Fibroblast of lung (primary cell): ENCODE measurements at regions not wholly inside any gene's neighbourhood (a gene's known extent, or its start where the extent isn't known, plus 50 kb on each side); places are given as distances from the start of the nearest gene placed in this dataset.

Experiments
- EZH2 ChIP-seq: IDR thresholded peaks from 2 replicates; pipeline ENCODE4 v1.5.1; 2012; ENCODE audit warnings: low read length, control low read depth, mild to moderate bottlenecking; ENCODE audit errors: missing control alignments
- TF ChIP-seq, protein P1 (sequence below), 2 donors: IDR thresholded peaks in 1 of 2; conservative IDR thresholded peaks in 1 of 2; 1 replicate in 1 of 2; 2 replicates in 1 of 2; pipeline ENCODE4 v1.5.1; 2011 to 2012; ENCODE audit warnings: low read length in 2 of 2, control low read depth in 1 of 2, inconsistent platforms in 1 of 2, low read depth in 1 of 2, mild to moderate bottlenecking in 1 of 2

DNA sequence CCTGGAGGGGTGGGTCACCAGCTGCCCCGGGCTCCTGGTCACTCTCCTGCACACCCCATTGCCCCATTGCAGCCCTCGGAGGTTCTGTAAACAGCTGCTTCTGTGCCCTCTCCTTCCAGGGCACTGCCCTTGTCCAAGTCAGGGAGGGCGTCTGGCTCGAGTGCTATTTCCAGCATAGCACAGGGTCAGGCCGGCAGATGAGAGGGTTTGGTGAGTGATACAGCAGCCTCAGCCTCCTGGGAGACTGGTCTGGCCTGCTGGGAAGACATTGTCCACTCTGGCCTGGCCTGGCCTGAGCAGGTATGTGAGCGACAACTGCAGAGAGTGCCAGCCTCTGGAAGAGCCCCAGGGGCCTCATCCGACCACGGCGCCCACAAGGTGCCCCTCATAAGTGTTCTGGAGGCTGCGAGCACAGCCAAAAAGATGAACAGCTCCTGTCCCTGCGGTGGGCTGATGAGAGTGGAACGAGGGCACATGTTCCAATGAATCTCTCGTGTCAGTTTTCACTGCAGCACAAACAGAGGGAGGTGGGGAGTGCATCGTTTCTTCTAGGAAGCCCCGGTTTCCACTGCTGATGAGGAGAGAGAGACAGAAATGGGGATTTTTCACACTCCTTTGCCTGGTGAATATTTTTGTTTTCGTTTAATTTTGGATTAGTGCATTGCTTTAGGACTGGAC, 105.8 kb upstream of the SDK2 start:
- TF ChIP-seq, protein P1, sequence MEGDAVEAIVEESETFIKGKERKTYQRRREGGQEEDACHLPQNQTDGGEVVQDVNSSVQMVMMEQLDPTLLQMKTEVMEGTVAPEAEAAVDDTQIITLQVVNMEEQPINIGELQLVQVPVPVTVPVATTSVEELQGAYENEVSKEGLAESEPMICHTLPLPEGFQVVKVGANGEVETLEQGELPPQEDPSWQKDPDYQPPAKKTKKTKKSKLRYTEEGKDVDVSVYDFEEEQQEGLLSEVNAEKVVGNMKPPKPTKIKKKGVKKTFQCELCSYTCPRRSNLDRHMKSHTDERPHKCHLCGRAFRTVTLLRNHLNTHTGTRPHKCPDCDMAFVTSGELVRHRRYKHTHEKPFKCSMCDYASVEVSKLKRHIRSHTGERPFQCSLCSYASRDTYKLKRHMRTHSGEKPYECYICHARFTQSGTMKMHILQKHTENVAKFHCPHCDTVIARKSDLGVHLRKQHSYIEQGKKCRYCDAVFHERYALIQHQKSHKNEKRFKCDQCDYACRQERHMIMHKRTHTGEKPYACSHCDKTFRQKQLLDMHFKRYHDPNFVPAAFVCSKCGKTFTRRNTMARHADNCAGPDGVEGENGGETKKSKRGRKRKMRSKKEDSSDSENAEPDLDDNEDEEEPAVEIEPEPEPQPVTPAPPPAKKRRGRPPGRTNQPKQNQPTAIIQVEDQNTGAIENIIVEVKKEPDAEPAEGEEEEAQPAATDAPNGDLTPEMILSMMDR (conservative IDR thresholded peaks at IDR 0.05 in 1 of 2, IDR thresholded peaks at IDR 0.05 in 1 of 2; ENCODE audit: low read depth in 1 of 2, low read length in 2 of 2) = no peak
- TF ChIP-seq EZH2 = no peak
